HG02885 (cell line): ENCODE measurements at regions not wholly inside any gene's neighbourhood (a gene's known extent, or its start where the extent isn't known, plus 50 kb on each side); places are given as distances from the start of the nearest gene placed in this dataset.
"Not testable (repeated sequence)": the region's sequence is repeated elsewhere in the genome, so short reads cannot be mapped to it uniquely, and the experiment has no call there.

ENCODE experiments used
- ATAC-seq: cut with Tn5 transposase; IDR thresholded peaks from one replicate; pipeline ENCODE4 v1.9.1; 2021; ENCODE audit warnings: mild to moderate bottlenecking; ENCODE audit not compliant: unreplicated experiment, poor library complexity

DNA sequence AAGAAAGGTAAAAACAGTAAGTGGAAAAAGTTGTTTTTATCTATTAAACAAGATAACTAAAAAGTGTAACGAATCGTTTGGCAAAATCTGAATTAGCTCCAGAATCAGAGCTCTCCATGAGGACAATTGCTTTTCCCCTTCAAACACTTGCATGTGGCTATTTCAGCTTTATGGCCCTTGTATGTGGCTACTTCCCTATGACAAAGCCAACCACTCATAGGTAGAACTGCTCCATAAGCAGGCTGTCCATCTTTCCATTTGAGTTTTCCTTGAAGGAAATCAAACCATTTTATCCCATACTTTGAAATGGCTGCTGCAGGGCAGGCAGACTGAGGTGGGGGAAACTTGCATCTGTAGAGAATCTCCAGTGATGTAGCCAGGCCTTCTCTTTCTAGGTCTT is 445.5 kb upstream of the ID2 start:
- ATAC-seq = no peak

DNA sequence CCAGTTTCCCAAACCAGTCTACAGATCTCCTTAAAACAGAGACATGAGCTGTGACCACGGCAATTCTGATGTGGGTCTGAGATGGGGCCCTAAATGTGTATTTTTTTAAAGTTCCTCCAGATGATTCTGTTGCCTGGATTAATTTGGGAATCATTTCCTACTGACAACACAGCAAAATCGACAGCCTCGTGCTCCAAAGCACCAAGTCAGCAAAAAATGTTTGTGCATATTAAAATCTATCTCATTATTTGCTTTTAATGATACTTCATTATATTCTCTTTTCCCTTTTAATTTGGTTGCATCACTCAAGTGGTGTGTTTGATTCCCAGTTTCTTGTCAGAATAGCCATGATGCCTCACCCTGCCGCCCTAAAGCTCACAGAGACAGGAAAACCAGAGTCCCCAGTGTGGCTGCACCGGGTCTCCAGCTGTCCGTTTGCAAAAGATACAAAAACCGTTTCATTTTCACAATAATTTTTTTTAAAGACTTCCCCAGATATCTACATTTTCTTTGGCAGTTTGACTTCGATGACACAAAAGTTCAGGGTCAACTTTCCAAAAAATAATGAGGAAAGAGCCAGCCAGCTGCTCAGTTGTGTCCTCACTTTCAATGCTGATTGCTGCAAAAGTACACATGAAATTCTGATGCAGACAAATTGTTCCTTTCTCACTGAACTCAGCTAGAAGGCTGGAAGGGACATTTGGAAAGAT is 443.2 kb upstream of the ID2 start:
- no peak for ATAC-seq

GRCh38 chr2:8239531-8240088 is 442.2 kb upstream of the ID2 start:
- no peak for ATAC-seq

DNA sequence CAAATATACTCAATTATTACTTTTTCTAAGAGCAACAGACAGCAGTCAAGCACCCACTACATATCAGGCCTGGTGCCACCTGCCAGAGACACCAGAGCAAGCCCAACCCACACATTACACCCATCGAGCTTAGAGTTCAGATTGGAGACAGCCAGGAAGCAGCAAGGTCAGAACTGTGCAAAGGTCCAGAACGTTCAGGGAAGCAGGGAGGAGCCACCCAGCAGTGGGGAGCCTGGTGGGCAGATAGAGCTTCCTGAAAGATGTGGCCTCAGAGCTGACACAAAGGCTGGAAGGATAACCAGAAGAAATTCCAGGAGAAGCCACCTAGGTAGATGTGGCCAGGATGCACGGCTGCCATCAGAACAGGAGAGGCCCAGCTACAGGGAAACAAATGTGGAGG is 440.5 kb upstream of the ID2 start:
- ATAC-seq = no peak

GRCh38 chr2:8242739-8243138 is 439.1 kb upstream of the ID2 start:
- no peak for ATAC-seq

- ATAC-seq = no peak
These were observed 438.0 kb upstream of the ID2 start for GRCh38 chr2:8243748-8244400.

DNA sequence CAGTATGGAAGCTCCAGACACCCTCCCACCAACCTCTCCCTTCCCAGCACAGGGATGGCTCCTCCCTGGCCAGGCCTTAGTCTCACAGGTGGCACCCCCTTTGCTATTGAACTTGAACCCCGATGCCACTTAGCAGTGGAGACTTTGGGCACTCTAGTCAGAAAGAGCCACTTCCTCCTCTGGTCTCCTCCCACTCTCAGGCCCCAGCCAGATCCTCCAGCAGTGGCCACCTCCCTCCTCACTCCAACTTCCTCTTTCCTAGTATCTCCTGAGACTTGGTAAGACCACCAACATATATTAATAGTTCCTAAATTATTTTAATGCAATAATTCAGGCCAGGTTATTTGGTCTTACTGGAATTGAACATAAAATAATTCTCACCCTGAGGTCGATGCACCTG is 437.2 kb upstream of the ID2 start:
- ATAC-seq = no peak

DNA sequence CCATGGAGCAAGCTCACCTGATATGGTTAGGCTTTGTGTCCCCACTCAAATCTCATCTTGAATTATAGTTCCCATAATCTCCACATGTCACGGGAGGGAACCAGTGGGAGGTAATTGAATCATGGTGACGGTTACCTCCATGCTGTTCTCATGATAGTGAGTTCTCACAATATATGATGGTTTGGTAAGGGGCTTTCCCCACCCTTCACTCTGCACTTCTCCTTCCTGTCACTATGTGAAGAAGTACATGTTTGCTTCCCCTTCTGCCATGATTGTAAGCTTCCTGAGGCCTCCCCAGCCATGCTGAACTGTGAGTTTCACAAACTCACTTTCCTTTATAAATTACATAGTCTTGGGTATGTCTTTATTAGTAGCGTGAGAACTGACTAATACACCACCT is 435.7 kb upstream of the ID2 start:
- ATAC-seq = no peak

DNA sequence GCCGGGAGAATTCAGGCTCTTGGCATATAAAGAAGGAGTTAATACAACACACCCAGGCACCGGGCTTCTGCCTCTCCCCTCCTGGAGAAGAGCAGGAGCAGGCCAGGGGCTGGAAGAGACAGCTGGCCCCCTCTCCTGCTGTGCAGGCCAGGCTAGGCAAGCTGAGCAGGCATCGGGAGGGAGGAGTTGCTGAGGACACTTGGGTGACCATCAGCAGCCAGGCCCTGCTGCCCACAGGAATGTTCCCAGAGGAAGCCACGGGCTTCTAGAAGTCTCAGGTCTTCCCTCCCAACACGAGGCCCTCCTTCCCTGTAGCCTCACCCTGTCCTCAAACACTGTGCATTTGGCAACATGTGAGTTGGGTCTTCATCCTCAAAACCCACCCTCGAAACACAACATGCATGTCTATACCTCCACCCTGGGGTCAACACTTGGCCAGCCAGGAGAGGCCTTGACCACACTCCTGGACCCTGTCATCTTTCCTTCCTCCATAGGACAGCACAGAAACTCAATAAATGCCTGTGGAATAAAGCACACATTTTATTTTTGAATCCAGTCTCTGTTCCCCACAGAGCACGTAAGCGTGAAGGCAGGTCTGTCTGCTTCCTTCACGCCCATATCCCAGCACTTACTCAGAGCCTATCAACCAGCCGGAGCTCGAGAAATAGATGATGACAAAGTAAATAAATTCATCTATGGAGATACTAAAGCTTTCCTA is 433.8 kb upstream of the ID2 start:
- no peak for ATAC-seq

DNA sequence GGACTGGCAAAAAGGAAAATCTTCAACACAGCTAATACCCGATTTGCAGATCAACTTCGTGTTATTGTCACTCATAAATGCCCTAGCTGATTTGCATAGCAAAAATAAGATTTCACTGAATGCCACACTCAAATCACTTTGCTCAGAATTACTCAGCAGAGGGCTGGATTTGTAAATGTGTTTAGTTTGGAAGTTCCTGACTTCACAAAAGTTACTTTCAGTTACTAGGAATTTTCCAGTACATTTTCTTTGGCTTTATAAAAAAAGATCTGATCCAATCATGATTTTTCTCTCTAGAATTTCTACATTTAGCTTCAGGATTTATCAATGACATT is 433.3 kb upstream of the ID2 start:
- no peak for ATAC-seq

- ATAC-seq = no peak
These were observed 432.7 kb upstream of the ID2 start for GRCh38 chr2:8249141-8249540.

- no peak for ATAC-seq
These were observed 432.1 kb upstream of the ID2 start for GRCh38 chr2:8249769-8250168.

GRCh38 chr2:8250290-8250689 is 431.6 kb upstream of the ID2 start:
- ATAC-seq = not testable (repeated sequence)

DNA sequence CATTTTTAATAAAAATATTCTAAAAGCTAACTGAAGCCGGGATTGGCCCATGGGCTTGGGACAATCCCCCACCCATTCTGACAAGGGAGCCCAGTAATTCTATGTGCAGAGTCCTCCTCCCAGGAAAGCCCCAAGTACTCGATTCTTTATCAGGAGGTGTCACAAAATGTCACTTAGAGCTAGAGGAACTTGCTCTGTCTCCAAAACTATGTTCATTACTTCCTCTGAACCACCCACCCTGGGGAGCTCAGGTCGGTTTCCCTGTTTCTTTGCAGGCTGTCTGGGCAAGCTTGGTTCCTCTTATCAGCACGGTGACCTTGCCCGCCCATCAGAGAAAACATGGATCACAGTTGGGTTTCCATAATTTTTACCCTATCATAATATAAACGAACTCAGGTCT is 430.6 kb upstream of the ID2 start:
- no peak for ATAC-seq

DNA sequence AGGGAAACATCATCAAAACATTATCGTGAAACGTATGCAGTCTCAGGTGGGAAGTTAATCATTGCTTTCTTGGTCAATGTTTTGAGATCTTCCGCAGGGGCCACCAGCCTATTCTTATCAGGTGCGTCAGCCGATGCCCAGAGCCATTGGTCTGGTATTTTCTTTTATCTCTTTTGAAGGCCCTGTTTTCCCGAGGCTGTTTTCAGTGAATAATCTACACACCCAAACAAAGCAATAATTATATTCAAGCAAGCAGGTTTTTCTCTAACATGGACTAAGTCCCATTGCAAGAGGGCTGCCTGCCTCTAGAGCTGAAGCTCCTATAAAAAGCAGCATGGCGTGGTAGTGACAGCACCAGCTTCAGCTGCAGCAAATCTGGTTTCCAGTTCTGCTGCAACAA is 430.0 kb upstream of the ID2 start:
- ATAC-seq = no peak

GRCh38 chr2:8252997-8253694 is 428.7 kb upstream of the ID2 start:
- peak; percentile 87 for ATAC-seq

- no peak for ATAC-seq
These were observed 428.1 kb upstream of the ID2 start for GRCh38 chr2:8253781-8254180.

DNA sequence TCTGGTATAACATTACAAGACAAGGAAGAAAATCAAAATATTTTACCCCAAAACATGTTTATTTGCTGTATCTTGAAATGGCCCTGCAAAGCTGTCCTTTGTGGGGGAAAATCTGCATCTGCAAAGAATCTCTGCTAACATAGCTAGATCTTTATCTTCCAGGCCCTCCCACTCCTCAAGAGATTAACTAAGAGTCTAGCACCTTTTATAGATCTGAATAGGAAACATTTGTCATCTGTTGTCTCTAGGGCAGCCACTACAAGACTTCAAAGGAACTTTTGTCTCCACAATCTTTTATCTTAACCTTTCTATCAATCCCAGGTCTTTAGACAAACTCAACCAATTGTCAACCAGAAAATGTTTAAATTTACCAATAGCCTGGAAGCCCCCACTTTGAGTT is 427.6 kb upstream of the ID2 start:
- not testable (repeated sequence) for ATAC-seq

GRCh38 chr2:8254791-8255447 is 426.9 kb upstream of the ID2 start:
- no peak for ATAC-seq

GRCh38 chr2:8255448-8255800 is 426.4 kb upstream of the ID2 start:
- no peak for ATAC-seq
